ENCODE measurements at regions not wholly inside any gene's neighbourhood (a gene's known extent, or its start where the extent isn't known, plus 50 kb on each side); places are given as distances from the start of the nearest gene placed in this dataset.

- no peak for DNase-seq (ENCODE audit: low read depth, low spot score)
These were observed 161.5 kb upstream of the ZEB2 start for GRCh38 chr2:144681389-144681788.

GRCh38 chr2:144679942-144680341, 160.0 kb upstream of the ZEB2 start:
- no peak for DNase-seq (ENCODE audit: low read depth, low spot score)

GRCh38 chr2:144678736-144679135, 158.8 kb upstream of the ZEB2 start:
- no peak for DNase-seq (ENCODE audit: low read depth, low spot score)

GRCh38 chr2:144675731-144676130, 155.8 kb upstream of the ZEB2 start:
- DNase-seq (ENCODE audit: low read depth, low spot score): no peak

- DNase-seq (ENCODE audit: low read depth, low spot score): no peak
These were observed 155.4 kb upstream of the ZEB2 start for GRCh38 chr2:144675331-144675730.

GRCh38 chr2:144674071-144674470, 154.2 kb upstream of the ZEB2 start:
- no peak for DNase-seq (ENCODE audit: low read depth, low spot score)

- DNase-seq (ENCODE audit: low read depth, low spot score): no peak
These were observed 153.5 kb upstream of the ZEB2 start for GRCh38 chr2:144673456-144673855.

GRCh38 chr2:144671695-144672455, 152.0 kb upstream of the ZEB2 start:
- no peak for DNase-seq (ENCODE audit: low read depth, low spot score)

GRCh38 chr2:144670738-144671137, 150.8 kb upstream of the ZEB2 start:
- no peak for DNase-seq (ENCODE audit: low read depth, low spot score)

GRCh38 chr2:144670080-144670479, 150.2 kb upstream of the ZEB2 start:
- no peak for DNase-seq (ENCODE audit: low read depth, low spot score)

- DNase-seq (ENCODE audit: low read depth, low spot score): no peak
These were observed 149.5 kb upstream of the ZEB2 start for GRCh38 chr2:144669196-144669987.

- DNase-seq (ENCODE audit: low read depth, low spot score): no peak
These were observed 148.7 kb upstream of the ZEB2 start for GRCh38 chr2:144668493-144669110.

- no peak for DNase-seq (ENCODE audit: low read depth, low spot score)
These were observed 146.1 kb upstream of the ZEB2 start for GRCh38 chr2:144666032-144666431.

GRCh38 chr2:144663207-144663606, 143.3 kb upstream of the ZEB2 start:
- DNase-seq (ENCODE audit: low read depth, low spot score): no peak

- no peak for DNase-seq (ENCODE audit: low read depth, low spot score)
These were observed 140.8 kb upstream of the ZEB2 start for GRCh38 chr2:144660518-144661316.

GRCh38 chr2:144659731-144660275, 139.9 kb upstream of the ZEB2 start:
- DNase-seq (ENCODE audit: low read depth, low spot score): peak; percentile 30

GRCh38 chr2:144654523-144654922, 134.6 kb upstream of the ZEB2 start:
- no peak for DNase-seq (ENCODE audit: low read depth, low spot score)

GRCh38 chr2:144650907-144651306, 131.0 kb upstream of the ZEB2 start:
- DNase-seq (ENCODE audit: low read depth, low spot score): no peak

- DNase-seq (ENCODE audit: low read depth, low spot score): no peak
These were observed 129.0 kb upstream of the ZEB2 start for GRCh38 chr2:144648837-144649465.

- peak; percentile 33 for DNase-seq (ENCODE audit: low read depth, low spot score)
These were observed 125.3 kb upstream of the ZEB2 start for GRCh38 chr2:144645083-144645778.
